B cell (primary cell): ENCODE measurements at regions not wholly inside any gene's neighbourhood (a gene's known extent, or its start where the extent isn't known, plus 50 kb on each side); places are given as distances from the start of the nearest gene placed in this dataset.

Source experiments
- ATAC-seq: fragments of 200-7000 bp; cut with Tn5 transposase; one replicate; pipeline ENCODE4 v1.10.0; 2021; ENCODE audit warnings: low read depth, mild to moderate bottlenecking, moderate number of reproducible peaks, moderate library complexity
- CTCF ChIA-PET: fragments of 350-600 bp; sonication (Branson Sonifier 250); formaldehyde crosslinking; loops from one replicate; lab custom pipeline; 2021; ENCODE audit warnings: antibody characterized with exemption, inconsistent platforms; lab: Charles Lee
- POLR2A ChIA-PET: fragments of 350-600 bp; sonication (Branson Sonifier 250); formaldehyde crosslinking; loops from one replicate; lab custom pipeline; 2021; ENCODE audit warnings: antibody characterized with exemption; lab: Charles Lee
- DNase-seq: peaks from one replicate; pipeline ENCODE4 v3.0.0; 2013
- H2AFZ ChIP-seq: 2 replicates; pipeline ENCODE4 v1.6.1; 2012; ENCODE audit warnings: mild to moderate bottlenecking, low read depth, low read length; ENCODE audit not compliant: insufficient read depth, poor library complexity, severe bottlenecking
- H3K27ac ChIP-seq, 2 donors: 1 replicate in 1 of 2; 2 replicates in 1 of 2; pipeline ENCODE4 v1.5.1; 2012 to 2013; ENCODE audit warnings: low read length in 2 of 2, mild to moderate bottlenecking in 2 of 2, moderate library complexity in 1 of 2
- H3K27me3 ChIP-seq, 4 experiments: fragments of 200-600 bp in 1 of 4; sonication (generic) in 1 of 4; replicated peaks in 1 of 4; 1 replicate in 2 of 4; 2 replicates in 2 of 4; pipeline versions ENCODE4 v1.6.1 to v1.7.0; 2013 to 2016; ENCODE audit warnings: low read length in 3 of 4, mild to moderate bottlenecking in 2 of 4, mixed read lengths in 1 of 4, moderate library complexity in 1 of 4; ENCODE audit not compliant: insufficient read depth in 4 of 4, control insufficient read depth in 3 of 4; ENCODE audit errors: control extremely low read depth in 1 of 4
- H3K36me3 ChIP-seq, 2 experiments: replicated peaks in 1 of 2; 1 replicate in 1 of 2; 2 replicates in 1 of 2; pipeline versions ENCODE4 v1.6.1 to v1.7.1; 2013; ENCODE audit warnings: low read length in 1 of 2; ENCODE audit not compliant: insufficient read depth in 2 of 2, control insufficient read depth in 1 of 2; ENCODE audit errors: control extremely low read depth in 1 of 2, extremely low read depth in 1 of 2
- H3K4me1 ChIP-seq, 2 donors: fragments of 200-600 bp in 1 of 2; sonication (generic) in 1 of 2; 1 replicate in 1 of 2; 2 replicates in 1 of 2; pipeline versions ENCODE4 v1.5.1 to v1.6.1; 2013 to 2017; ENCODE audit warnings: low read length in 2 of 2; ENCODE audit not compliant: control insufficient read depth in 2 of 2, insufficient read depth in 2 of 2
- H3K4me2 ChIP-seq: replicated peaks from 2 replicates; pipeline ENCODE3; 2012; ENCODE audit warnings: mild to moderate bottlenecking, low read depth, low read length; ENCODE audit not compliant: poor library complexity, severe bottlenecking
- H3K4me3 ChIP-seq, 5 experiments: fragments of 200-600 bp in 1 of 5; sonication (generic) in 1 of 5; 1 replicate in 3 of 5; 2 replicates in 2 of 5; pipeline versions ENCODE4 v1.5.1 to v1.7.0; 2011 to 2016; ENCODE audit warnings: low read length in 4 of 5, mild to moderate bottlenecking in 4 of 5, low read depth in 2 of 5, control low read depth in 1 of 5, moderate library complexity in 1 of 5; ENCODE audit not compliant: insufficient read depth in 1 of 5; ENCODE audit errors: control extremely low read depth in 1 of 5, extremely low read depth in 1 of 5
- H3K79me2 ChIP-seq: fragments of 200-600 bp; sonication (generic); one replicate; pipeline ENCODE4 v1.6.0; 2016; ENCODE audit warnings: low read length; ENCODE audit not compliant: control insufficient read depth, insufficient read depth
- H3K9ac ChIP-seq: fragments of 200-600 bp; sonication (generic); 2 replicates; pipeline ENCODE4 v1.6.1; 2017; ENCODE audit warnings: mild to moderate bottlenecking, low read length, moderate library complexity
- H3K9me3 ChIP-seq, 3 donors: one replicate each; pipeline versions ENCODE4 v1.6.1 to v1.7.1; 2013; ENCODE audit warnings: low read length in 2 of 3; ENCODE audit not compliant: control insufficient read depth in 2 of 3, insufficient read depth in 1 of 3; ENCODE audit errors: control extremely low read depth in 1 of 3
- H4K20me1 ChIP-seq: 2 replicates; pipeline ENCODE4 v1.6.0; 2012; ENCODE audit warnings: mild to moderate bottlenecking, low read length; ENCODE audit not compliant: insufficient read depth, control insufficient read depth, poor library complexity, severe bottlenecking
- H3K27ac Mint-ChIP-seq: one replicate; pipeline ENCODE4 v1.8.0; 2021; ENCODE audit warnings: mixed read lengths
- H3K27me3 Mint-ChIP-seq: one replicate; pipeline ENCODE4 v1.8.0; 2021; ENCODE audit warnings: mixed read lengths
- H3K4me1 Mint-ChIP-seq: one replicate; pipeline ENCODE4 v1.8.0; 2021; ENCODE audit warnings: mixed read lengths
- H3K4me3 Mint-ChIP-seq: one replicate; pipeline ENCODE4 v1.8.0; 2021; ENCODE audit warnings: mixed read lengths
- H3K9me3 Mint-ChIP-seq: one replicate; pipeline ENCODE4 v1.8.0; 2022; ENCODE audit warnings: mixed read lengths; ENCODE audit not compliant: insufficient read depth
- CTCF ChIP-seq: fragments of 200-600 bp; IDR thresholded peaks from one replicate; pipeline ENCODE4 v1.8.0; 2022; ENCODE audit warnings: antibody characterized with exemption, mild to moderate bottlenecking
- EZH2 ChIP-seq: IDR thresholded peaks from 2 replicates; pipeline ENCODE4 v1.6.1; 2012; ENCODE audit warnings: borderline replicate concordance, low read depth, mild to moderate bottlenecking, moderate library complexity, low read length; ENCODE audit not compliant: insufficient read depth, poor library complexity, severe bottlenecking
- WGBS: methylation state at CpG from one replicate; pipeline ENCODE4 v1.1.5; 2013; ENCODE audit warnings: missing lambda C conversion rate; ENCODE audit not compliant: insufficient coverage; 5-methylcytosine and 5-hydroxymethylcytosine counted together
- intact Hi-C: fragments of 100-400 bp; cut with micrococcal nuclease; formaldehyde crosslinking; loops from one replicate; pipeline ENCODE4 v1.10.0; 2022

- intact Hi-C loops = no loop called here
- no peaks in the 10 kb centered on the region for H3K4me1 Mint-ChIP-seq
- no peaks in the 10 kb centered on the region for H3K27me3 ChIP-seq
- H4K20me1 ChIP-seq = no peaks in the 10 kb centered on the region
- no peak overlapping the region for H3K4me3 Mint-ChIP-seq
- DNase-seq (no peak), ATAC-seq (no peak)
- no peak overlapping the region for H3K9ac ChIP-seq
- H3K27me3 Mint-ChIP-seq = no peaks in the 10 kb centered on the region
- no peaks in the 10 kb centered on the region for H3K4me1 ChIP-seq
- H3K36me3 ChIP-seq = no peaks in the 10 kb centered on the region
- TF ChIP-seq CTCF (peak; percentile 17), EZH2 (no peak)
- ChIA-PET CTCF (no interaction called here), POLR2A (no interaction called here)
- no peaks in the 10 kb centered on the region for H3K9me3 Mint-ChIP-seq
- no peak overlapping the region for H3K4me2 ChIP-seq
- no peak overlapping the region for H3K27ac ChIP-seq
- no peaks in the 10 kb centered on the region for H3K79me2 ChIP-seq
- no peak overlapping the region for H3K27ac Mint-ChIP-seq
- no peak overlapping the region for H3K4me3 ChIP-seq
- H2AFZ ChIP-seq = no peak overlapping the region
- WGBS = 25% methylated on average over 1 of the region's 2 CpGs
- no peaks in the 10 kb centered on the region for H3K9me3 ChIP-seq
Measured at GRCh38 chr11:109586789-109587188, 164.8 kb downstream of the C11orf87 start.

- no peaks in the 10 kb centered on the region for H3K79me2 ChIP-seq
- no peak overlapping the region for H3K4me3 ChIP-seq
- ChIA-PET CTCF (no interaction called here), POLR2A (no interaction called here)
- ATAC-seq (no peak), DNase-seq (no peak)
- H3K9me3 Mint-ChIP-seq = no peaks in the 10 kb centered on the region
- no peaks in the 10 kb centered on the region for H3K4me1 Mint-ChIP-seq
- no peak overlapping the region for H2AFZ ChIP-seq
- no peak overlapping the region for H3K4me2 ChIP-seq
- no peak overlapping the region for H3K9ac ChIP-seq
- H3K9me3 ChIP-seq = no peaks in the 10 kb centered on the region
- H3K27me3 Mint-ChIP-seq = no peaks in the 10 kb centered on the region
- no peak overlapping the region for H3K27ac ChIP-seq
- no peak overlapping the region for H3K27ac Mint-ChIP-seq
- no peaks in the 10 kb centered on the region for H3K36me3 ChIP-seq
- TF ChIP-seq CTCF = no peak
- no peak for TF ChIP-seq EZH2
- H3K4me1 ChIP-seq = no peaks in the 10 kb centered on the region
- no peak overlapping the region for H3K4me3 Mint-ChIP-seq
- no peaks in the 10 kb centered on the region for H4K20me1 ChIP-seq
- no peaks in the 10 kb centered on the region for H3K27me3 ChIP-seq
- intact Hi-C loops = no loop called here
Measured at GRCh38 chr11:109590782-109591181, 168.8 kb downstream of the C11orf87 start.
